Suprapubic skin (tissue), 4 donors: ENCODE measurements at regions not wholly inside any gene's neighbourhood (a gene's known extent, or its start where the extent isn't known, plus 50 kb on each side); places are given as distances from the start of the nearest gene placed in this dataset.

Experiments used
- DNase-seq, 2 donors: peaks; one replicate each; pipeline ENCODE4 v3.0.0-alpha.2; 2019; ENCODE audit warnings: low spot score in 2 of 2
- H3K27ac ChIP-seq: fragments of 200-600 bp; sonication (generic); one replicate; pipeline ENCODE4 v1.5.1; 2019
- H3K27me3 ChIP-seq: fragments of 200-600 bp; sonication (generic); one replicate; pipeline ENCODE4 v1.5.1; 2019
- H3K36me3 ChIP-seq: fragments of 200-600 bp; sonication (generic); one replicate; pipeline ENCODE4 v1.5.1; 2019
- H3K4me1 ChIP-seq: fragments of 200-600 bp; sonication (generic); one replicate; pipeline ENCODE4 v1.5.1; 2019
- H3K4me3 ChIP-seq: fragments of 200-600 bp; sonication (generic); one replicate; pipeline ENCODE4 v1.5.1; 2019; ENCODE audit warnings: mild to moderate bottlenecking
- H3K9me3 ChIP-seq: fragments of 200-600 bp; sonication (generic); one replicate; pipeline ENCODE4 v1.5.1; 2019
- EP300 ChIP-seq: sonication (generic); formaldehyde crosslinking; IDR thresholded peaks from one replicate; pipeline ENCODE4 v1.6.1; 2017; ENCODE audit warnings: antibody characterized with exemption
- POLR2A ChIP-seq, 2 donors: fragments of 450-650 bp; IDR thresholded peaks; one replicate each; pipeline ENCODE4 v1.6.1; 2017; ENCODE audit warnings: antibody characterized with exemption in 2 of 2, mild to moderate bottlenecking in 2 of 2, moderate library complexity in 2 of 2
- POLR2AphosphoS5 ChIP-seq, 3 donors: sonication (generic); formaldehyde crosslinking; IDR thresholded peaks; one replicate each; pipeline ENCODE4 v1.6.1; 2017; ENCODE audit warnings: antibody characterized with exemption in 3 of 3
- WGBS: methylation state at CpG from one replicate; pipeline ENCODE4 v1.1.5; 2018; 5-methylcytosine and 5-hydroxymethylcytosine counted together
- TF ChIP-seq, protein P1 (sequence below), 2 donors: fragments of 200-600 bp in 1 of 2; fragments of 450-650 bp in 1 of 2; sonication (generic) in 1 of 2; IDR thresholded peaks; one replicate each; pipeline ENCODE4 v1.5.1; 2016 to 2019; ENCODE audit warnings: antibody characterized with exemption in 2 of 2, mild to moderate bottlenecking in 1 of 2, moderate library complexity in 1 of 2

- Histone ChIP-seq H3K27me3 (no peaks in the 10 kb centered on the region), H3K4me1 (no peaks in the 10 kb centered on the region), H3K27ac (no peak overlapping the region), H3K36me3 (no peaks in the 10 kb centered on the region), H3K9me3 (no peaks in the 10 kb centered on the region), H3K4me3 (no peak overlapping the region)
- no peak for DNase-seq
- WGBS: 91% methylated on average over 3 of the region's 3 CpGs
- TF ChIP-seq EP300 (no peak), POLR2A (IDR thresholded peaks at IDR 0.05) (no peak), POLR2AphosphoS5 (IDR thresholded peaks at IDR 0.05) (no peak)
- TF ChIP-seq, protein P1, sequence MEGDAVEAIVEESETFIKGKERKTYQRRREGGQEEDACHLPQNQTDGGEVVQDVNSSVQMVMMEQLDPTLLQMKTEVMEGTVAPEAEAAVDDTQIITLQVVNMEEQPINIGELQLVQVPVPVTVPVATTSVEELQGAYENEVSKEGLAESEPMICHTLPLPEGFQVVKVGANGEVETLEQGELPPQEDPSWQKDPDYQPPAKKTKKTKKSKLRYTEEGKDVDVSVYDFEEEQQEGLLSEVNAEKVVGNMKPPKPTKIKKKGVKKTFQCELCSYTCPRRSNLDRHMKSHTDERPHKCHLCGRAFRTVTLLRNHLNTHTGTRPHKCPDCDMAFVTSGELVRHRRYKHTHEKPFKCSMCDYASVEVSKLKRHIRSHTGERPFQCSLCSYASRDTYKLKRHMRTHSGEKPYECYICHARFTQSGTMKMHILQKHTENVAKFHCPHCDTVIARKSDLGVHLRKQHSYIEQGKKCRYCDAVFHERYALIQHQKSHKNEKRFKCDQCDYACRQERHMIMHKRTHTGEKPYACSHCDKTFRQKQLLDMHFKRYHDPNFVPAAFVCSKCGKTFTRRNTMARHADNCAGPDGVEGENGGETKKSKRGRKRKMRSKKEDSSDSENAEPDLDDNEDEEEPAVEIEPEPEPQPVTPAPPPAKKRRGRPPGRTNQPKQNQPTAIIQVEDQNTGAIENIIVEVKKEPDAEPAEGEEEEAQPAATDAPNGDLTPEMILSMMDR (IDR thresholded peaks at IDR 0.05): no peak
These were observed 1096.8 kb downstream of the C4orf33 start for GRCh38 chr4:130192787-130193186.

DNA sequence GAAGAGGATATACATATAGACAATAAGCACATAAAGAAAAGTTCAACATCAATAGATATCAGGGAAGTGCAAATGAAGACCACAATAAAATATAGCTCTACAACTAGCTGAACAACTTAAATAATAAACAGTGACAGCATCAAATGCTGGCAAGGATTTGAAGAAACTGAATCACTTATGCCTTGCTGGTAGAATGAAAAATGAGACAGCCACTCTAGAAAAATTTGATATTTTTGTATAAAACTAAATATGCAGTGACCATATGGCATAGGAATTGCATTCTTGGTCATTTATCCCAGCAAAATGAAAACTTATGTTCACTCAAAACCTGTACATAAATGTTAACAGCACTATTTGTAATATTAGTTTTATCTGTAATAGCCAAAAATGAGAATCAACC, 1102.0 kb downstream of the C4orf33 start:
- DNase-seq: no peak
- Histone ChIP-seq H3K4me3 (no peak overlapping the region), H3K27me3 (no peaks in the 10 kb centered on the region), H3K36me3 (no peaks in the 10 kb centered on the region), H3K9me3 (peaks cover 14% of the 10 kb centered on the region), H3K27ac (no peak overlapping the region), H3K4me1 (no peaks in the 10 kb centered on the region)
- TF ChIP-seq, protein P1 (IDR thresholded peaks at IDR 0.05): no peak
- TF ChIP-seq EP300 (no peak), POLR2A (IDR thresholded peaks at IDR 0.05) (no peak), POLR2AphosphoS5 (IDR thresholded peaks at IDR 0.05) (no peak)

- TF ChIP-seq POLR2A (IDR thresholded peaks at IDR 0.05) (no peak), POLR2AphosphoS5 (IDR thresholded peaks at IDR 0.05) (no peak)
- TF ChIP-seq, protein P1 (IDR thresholded peaks at IDR 0.05): no peak
- no peaks in the 10 kb centered on the region for H3K36me3 ChIP-seq
- H3K4me3 ChIP-seq: no peak overlapping the region
- no peaks in the 10 kb centered on the region for H3K27me3 ChIP-seq
- DNase-seq: no peak
- H3K27ac ChIP-seq: no peak overlapping the region
- H3K9me3 ChIP-seq: peaks cover 17% of the 10 kb centered on the region
- no peaks in the 10 kb centered on the region for H3K4me1 ChIP-seq
- WGBS: 60% methylated on average over 1 of the region's 3 CpGs
These were observed 1107.6 kb downstream of the C4orf33 start for GRCh38 chr4:130203571-130203970.

GRCh38 chr4:130210864-130211263, 1114.9 kb downstream of the C4orf33 start:
- DNase-seq: no peak
- H3K36me3 ChIP-seq: no peaks in the 10 kb centered on the region
- H3K9me3 ChIP-seq: no peaks in the 10 kb centered on the region
- no peak overlapping the region for H3K27ac ChIP-seq
- no peak overlapping the region for H3K4me3 ChIP-seq
- no peaks in the 10 kb centered on the region for H3K27me3 ChIP-seq
- H3K4me1 ChIP-seq: no peaks in the 10 kb centered on the region
- 28% methylated on average over 1 of the region's 1 CpG for WGBS
- TF ChIP-seq, protein P1 (IDR thresholded peaks at IDR 0.05): no peak
- TF ChIP-seq POLR2AphosphoS5 (IDR thresholded peaks at IDR 0.05): no peak
- no peak for TF ChIP-seq POLR2A (IDR thresholded peaks at IDR 0.05)
- TF ChIP-seq EP300: no peak

DNA sequence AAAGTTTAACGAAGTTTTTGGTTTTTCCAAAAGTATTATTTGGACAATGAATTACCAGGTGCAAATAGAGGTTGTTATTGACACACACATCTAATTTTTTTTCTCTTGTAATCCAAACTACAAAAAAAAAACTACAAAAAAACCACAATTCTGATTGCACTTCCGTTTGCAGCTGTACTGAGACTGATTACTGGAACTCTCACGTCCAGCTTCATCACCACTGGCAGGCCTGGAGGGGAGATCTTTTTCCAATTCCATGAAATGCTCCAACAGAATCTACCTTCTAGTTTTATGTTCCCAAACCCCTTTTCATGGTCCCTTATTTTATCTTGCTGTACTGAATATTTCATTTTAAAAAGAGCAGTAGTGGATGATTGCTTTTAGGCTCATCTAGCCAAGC, 1118.3 kb downstream of the C4orf33 start:
- H3K27me3 ChIP-seq: no peaks in the 10 kb centered on the region
- no peaks in the 10 kb centered on the region for H3K9me3 ChIP-seq
- no peak for TF ChIP-seq EP300
- TF ChIP-seq POLR2A (IDR thresholded peaks at IDR 0.05): no peak
- TF ChIP-seq, protein P1 (IDR thresholded peaks at IDR 0.05): no peak
- no peak for TF ChIP-seq POLR2AphosphoS5 (IDR thresholded peaks at IDR 0.05)
- no peaks in the 10 kb centered on the region for H3K36me3 ChIP-seq
- DNase-seq: no peak
- H3K4me1 ChIP-seq: no peaks in the 10 kb centered on the region
- H3K27ac ChIP-seq: no peak overlapping the region
- WGBS: 61% methylated on average over 3 of the region's 3 CpGs
- no peak overlapping the region for H3K4me3 ChIP-seq
